ENCODE measurements at regions not wholly inside any gene's neighbourhood (a gene's known extent, or its start where the extent isn't known, plus 50 kb on each side); places are given as distances from the start of the nearest gene placed in this dataset.

DNA sequence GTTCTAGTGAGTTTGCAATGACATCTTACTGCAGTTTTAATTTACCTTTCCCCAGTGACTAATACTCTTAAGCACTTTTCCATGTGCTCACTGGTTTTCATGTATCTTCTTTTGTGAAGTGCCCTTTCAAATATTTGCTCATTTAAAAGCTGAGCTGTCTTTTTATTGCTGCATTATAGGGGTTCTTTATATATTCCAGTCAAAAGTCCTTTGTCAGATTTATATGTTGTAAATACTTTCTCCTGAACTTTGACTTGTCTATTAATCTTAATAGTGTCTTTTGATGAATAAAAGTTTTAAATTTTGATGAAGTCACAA lies 50.2 kb upstream of the ELOVL5 start:
- Histone ChIP-seq H4K91ac (ENCODE audit: insufficient read depth, low read depth, low read length) (no peak overlapping the region), H4K8ac (ENCODE audit: low read depth in 2 of 2, low read length in 2 of 2) (no peak overlapping the region), H2AK5ac (ENCODE audit: low read depth, low read length) (no peak overlapping the region), H4K5ac (ENCODE audit: low read depth, low read length) (no peak overlapping the region), H3K9ac (ENCODE audit: low read depth, low read length) (no peak overlapping the region), H2AFZ (replicated peaks; ENCODE audit: low read length, poor library complexity) (no peak overlapping the region), H2BK15ac (ENCODE audit: low read depth, low read length) (no peak overlapping the region), H3K4me1 (ENCODE audit: control insufficient read depth, insufficient read depth, low read length) (no peaks in the 10 kb centered on the region), H2BK20ac (ENCODE audit: low read depth, low read length) (no peak overlapping the region), H3K4ac (ENCODE audit: low read depth, low read length) (no peak overlapping the region), H3K27ac (ENCODE audit: insufficient read depth, low read length) (no peak overlapping the region), H3K23ac (ENCODE audit: low read depth, low read length) (no peak overlapping the region), H4K20me1 (ENCODE audit: insufficient read depth, low read length) (no peaks in the 10 kb centered on the region), H2BK5ac (ENCODE audit: low read depth, low read length, poor library complexity, severe bottlenecking) (no peak overlapping the region), H3K56ac (ENCODE audit: extremely low read depth, insufficient read depth, low read length) (no peak overlapping the region), H3K79me1 (ENCODE audit: low read depth in 1 of 2, low read length in 2 of 2) (no peaks in the 10 kb centered on the region), H3K18ac (ENCODE audit: low read depth, low read length) (no peak overlapping the region), H3K9me1 (ENCODE audit: insufficient read depth, low read length) (no peaks in the 10 kb centered on the region), H3K4me3 (ENCODE audit: insufficient read depth, low read depth, low read length) (no peak overlapping the region), H3K9me3 (ENCODE audit: control insufficient read depth, insufficient read depth, low read length) (no peaks in the 10 kb centered on the region), H3K4me2 (ENCODE audit: low read depth, low read length) (no peak overlapping the region), H3K36me3 (ENCODE audit: control insufficient read depth, insufficient read depth, low read length) (no peaks in the 10 kb centered on the region), H3K14ac (replicated peaks; ENCODE audit: low read depth, low read length) (no peak overlapping the region), H2AK9ac (replicated peaks; ENCODE audit: low read depth, low read length, poor library complexity) (no peak overlapping the region), H3K27me3 (ENCODE audit: control insufficient read depth, insufficient read depth, low read length) (peaks cover 7% of the 10 kb centered on the region), H2BK120ac (ENCODE audit: low read depth, low read length) (no peak overlapping the region)
- no peak for TF ChIP-seq NFE2L2 (IDR thresholded peaks at IDR 0.05; ENCODE audit: low read depth, low read length)
- TF ChIP-seq MAZ (IDR thresholded peaks at IDR 0.05; ENCODE audit: borderline replicate concordance, low read depth, low read length), result no peak
- TF ChIP-seq CEBPB (IDR thresholded peaks at IDR 0.05; ENCODE audit: low read depth, low read length), result no peak
- TF ChIP-seq, protein P1, sequence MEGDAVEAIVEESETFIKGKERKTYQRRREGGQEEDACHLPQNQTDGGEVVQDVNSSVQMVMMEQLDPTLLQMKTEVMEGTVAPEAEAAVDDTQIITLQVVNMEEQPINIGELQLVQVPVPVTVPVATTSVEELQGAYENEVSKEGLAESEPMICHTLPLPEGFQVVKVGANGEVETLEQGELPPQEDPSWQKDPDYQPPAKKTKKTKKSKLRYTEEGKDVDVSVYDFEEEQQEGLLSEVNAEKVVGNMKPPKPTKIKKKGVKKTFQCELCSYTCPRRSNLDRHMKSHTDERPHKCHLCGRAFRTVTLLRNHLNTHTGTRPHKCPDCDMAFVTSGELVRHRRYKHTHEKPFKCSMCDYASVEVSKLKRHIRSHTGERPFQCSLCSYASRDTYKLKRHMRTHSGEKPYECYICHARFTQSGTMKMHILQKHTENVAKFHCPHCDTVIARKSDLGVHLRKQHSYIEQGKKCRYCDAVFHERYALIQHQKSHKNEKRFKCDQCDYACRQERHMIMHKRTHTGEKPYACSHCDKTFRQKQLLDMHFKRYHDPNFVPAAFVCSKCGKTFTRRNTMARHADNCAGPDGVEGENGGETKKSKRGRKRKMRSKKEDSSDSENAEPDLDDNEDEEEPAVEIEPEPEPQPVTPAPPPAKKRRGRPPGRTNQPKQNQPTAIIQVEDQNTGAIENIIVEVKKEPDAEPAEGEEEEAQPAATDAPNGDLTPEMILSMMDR (conservative IDR thresholded peaks at IDR 0.05; ENCODE audit: low read depth, low read length), result no peak
- no peak for TF ChIP-seq MAFK (IDR thresholded peaks at IDR 0.05; ENCODE audit: low read depth, low read length)
- TF ChIP-seq, protein P2, sequence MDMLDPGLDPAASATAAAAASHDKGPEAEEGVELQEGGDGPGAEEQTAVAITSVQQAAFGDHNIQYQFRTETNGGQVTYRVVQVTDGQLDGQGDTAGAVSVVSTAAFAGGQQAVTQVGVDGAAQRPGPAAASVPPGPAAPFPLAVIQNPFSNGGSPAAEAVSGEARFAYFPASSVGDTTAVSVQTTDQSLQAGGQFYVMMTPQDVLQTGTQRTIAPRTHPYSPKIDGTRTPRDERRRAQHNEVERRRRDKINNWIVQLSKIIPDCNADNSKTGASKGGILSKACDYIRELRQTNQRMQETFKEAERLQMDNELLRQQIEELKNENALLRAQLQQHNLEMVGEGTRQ (IDR thresholded peaks at IDR 0.05; ENCODE audit: low read depth, low read length), result no peak
- TF ChIP-seq, protein P3, sequence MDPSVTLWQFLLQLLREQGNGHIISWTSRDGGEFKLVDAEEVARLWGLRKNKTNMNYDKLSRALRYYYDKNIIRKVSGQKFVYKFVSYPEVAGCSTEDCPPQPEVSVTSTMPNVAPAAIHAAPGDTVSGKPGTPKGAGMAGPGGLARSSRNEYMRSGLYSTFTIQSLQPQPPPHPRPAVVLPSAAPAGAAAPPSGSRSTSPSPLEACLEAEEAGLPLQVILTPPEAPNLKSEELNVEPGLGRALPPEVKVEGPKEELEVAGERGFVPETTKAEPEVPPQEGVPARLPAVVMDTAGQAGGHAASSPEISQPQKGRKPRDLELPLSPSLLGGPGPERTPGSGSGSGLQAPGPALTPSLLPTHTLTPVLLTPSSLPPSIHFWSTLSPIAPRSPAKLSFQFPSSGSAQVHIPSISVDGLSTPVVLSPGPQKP (IDR thresholded peaks at IDR 0.05; ENCODE audit: borderline replicate concordance, low read depth, low read length), result no peak
- TF ChIP-seq BHLHE40 (IDR thresholded peaks at IDR 0.05; ENCODE audit: low read depth, low read length), result no peak
- TF ChIP-seq RCOR1 (IDR thresholded peaks at IDR 0.05; ENCODE audit: insufficient replicate concordance, low read length), result no peak
- no peak for TF ChIP-seq CHD1 (IDR thresholded peaks at IDR 0.05; ENCODE audit: low read depth, low read length)
- no peak for TF ChIP-seq RFX5 (IDR thresholded peaks at IDR 0.05; ENCODE audit: low read depth, low read length)
- TF ChIP-seq FOS (IDR thresholded peaks at IDR 0.05; ENCODE audit: low read depth, low read length), result no peak
- no peak for TF ChIP-seq POLR2A (IDR thresholded peaks at IDR 0.05; ENCODE audit: low read depth, low read length)
- no peak for TF ChIP-seq SMC3 (IDR thresholded peaks at IDR 0.05; ENCODE audit: low read depth, low read length)
- TF ChIP-seq RAD21 (IDR thresholded peaks at IDR 0.05; ENCODE audit: low read length), result no peak
- TF ChIP-seq MXI1 (IDR thresholded peaks at IDR 0.05; ENCODE audit: borderline replicate concordance, low read depth, low read length), result no peak
- dilution Hi-C loops (cut with HindIII; ENCODE audit: low sequenced_read_pairs, unreplicated experiment) (no loop called here), in situ Hi-C loops (cut with MboI; ENCODE audit: low sequenced_read_pairs) (no loop called here), intact Hi-C loops (cut with micrococcal nuclease) (no loop called here)
- ChIA-PET CTCF (no interaction called here), POLR2A (ENCODE audit: unreplicated experiment) (no interaction called here)
- DNase-seq (no peak), ATAC-seq (ENCODE audit: low read depth) (no peak)
- BruUV-seq (replicated peaks), result no TSS peak
